Panc1 (cell line): ENCODE measurements at regions not wholly inside any gene's neighbourhood (a gene's known extent, or its start where the extent isn't known, plus 50 kb on each side); places are given as distances from the start of the nearest gene placed in this dataset.

ENCODE experiments used
- CTCF ChIP-seq: fragments of 450-650 bp; IDR thresholded peaks from 2 replicates; pipeline ENCODE4 v1.5.1; 2017; ENCODE audit warnings: mild to moderate bottlenecking
- POLR2AphosphoS5 ChIP-seq: IDR thresholded peaks from 2 replicates; pipeline ENCODE4 v1.6.1; 2012; ENCODE audit warnings: mild to moderate bottlenecking, low read depth, low read length, moderate library complexity
- TCF7L2 ChIP-seq: IDR thresholded peaks from 2 replicates; pipeline ENCODE4 v1.6.1; 2011; ENCODE audit warnings: mild to moderate bottlenecking, low read depth, low read length, inconsistent platforms

GRCh38 chr1:58405660-58406059 lies 140.9 kb downstream of the OMA1 start:
- TF ChIP-seq CTCF (no peak), POLR2AphosphoS5 (no peak), TCF7L2 (no peak)
